ENCODE measurements at regions not wholly inside any gene's neighbourhood (a gene's known extent, or its start where the extent isn't known, plus 50 kb on each side); places are given as distances from the start of the nearest gene placed in this dataset.

DNA sequence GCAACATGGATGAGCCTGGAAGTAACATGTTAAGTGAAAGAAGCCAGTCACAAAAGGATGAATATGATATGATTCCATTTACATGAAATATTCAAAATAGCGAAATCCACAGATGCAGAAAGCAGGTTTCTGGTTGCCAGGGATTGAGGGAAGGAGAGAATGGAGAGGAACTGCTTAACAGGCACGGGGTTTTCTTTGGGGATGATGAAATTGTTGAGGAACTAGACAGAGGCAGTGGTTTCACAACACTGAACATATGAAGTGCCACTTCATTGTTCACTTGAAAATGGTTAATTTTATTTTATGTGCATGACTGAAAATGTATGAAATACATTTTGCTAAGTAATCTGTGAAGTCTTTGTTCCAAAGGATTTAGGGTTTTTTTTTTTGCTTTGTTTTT, 182.5 kb upstream of the TBL1X start:
- H3K4me1 ChIP-seq (ENCODE audit: insufficient read depth, low read length), result no peaks in the 10 kb centered on the region
- no peak for DNase-seq (ENCODE audit: insufficient read length, low spot score, missing footprints)
- H2AFZ ChIP-seq (ENCODE audit: low read length), result no peak overlapping the region
- no peaks in the 10 kb centered on the region for H3K36me3 ChIP-seq (ENCODE audit: insufficient read depth, low read length)
- H4K20me1 ChIP-seq (ENCODE audit: insufficient read depth, low read length), result no peaks in the 10 kb centered on the region
- no peak for TF ChIP-seq CTCF (IDR thresholded peaks at IDR 0.05; ENCODE audit: extremely low read depth, low read depth, low read length)
- no peak overlapping the region for H3K4me2 ChIP-seq (ENCODE audit: insufficient read depth, low read length)
- no peaks in the 10 kb centered on the region for H3K27me3 ChIP-seq (ENCODE audit: insufficient read depth, low read length)
- no peaks in the 10 kb centered on the region for H3K79me2 ChIP-seq (ENCODE audit: insufficient read depth, low read length)
- no peak overlapping the region for H3K27ac ChIP-seq (ENCODE audit: low read depth, low read length)
- no peaks in the 10 kb centered on the region for H3K9me3 ChIP-seq (ENCODE audit: low read depth, low read length)
- H3K4me3 ChIP-seq (ENCODE audit: insufficient read depth, low read length), result no peak overlapping the region

DNA sequence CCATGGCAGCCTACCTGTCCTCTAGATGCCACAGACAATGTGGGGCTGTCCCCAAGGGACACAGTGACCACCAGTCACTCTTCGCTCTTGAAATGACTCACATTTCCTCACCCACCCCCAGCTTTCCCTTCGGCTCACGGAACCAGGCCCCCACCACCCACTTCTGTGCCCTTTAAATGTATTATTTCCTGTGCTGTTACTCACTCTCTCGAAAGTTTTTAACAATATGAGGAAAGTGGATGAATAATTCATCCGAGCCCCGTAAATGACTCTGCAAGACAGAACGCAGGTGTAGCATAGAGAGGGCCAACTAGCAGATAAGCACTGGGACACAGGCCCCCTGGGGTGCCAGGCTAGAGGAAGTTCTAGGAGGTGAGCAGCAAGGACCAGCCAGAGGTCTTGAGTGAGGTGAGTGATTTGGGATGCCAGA, 179.5 kb upstream of the TBL1X start:
- H3K79me2 ChIP-seq (ENCODE audit: insufficient read depth, low read length), result no peaks in the 10 kb centered on the region
- no peak overlapping the region for H3K4me3 ChIP-seq (ENCODE audit: insufficient read depth, low read length)
- H3K36me3 ChIP-seq (ENCODE audit: insufficient read depth, low read length), result no peaks in the 10 kb centered on the region
- TF ChIP-seq CTCF (IDR thresholded peaks at IDR 0.05; ENCODE audit: extremely low read depth, low read depth, low read length), result no peak
- no peaks in the 10 kb centered on the region for H3K27me3 ChIP-seq (ENCODE audit: insufficient read depth, low read length)
- H3K4me1 ChIP-seq (ENCODE audit: insufficient read depth, low read length), result no peaks in the 10 kb centered on the region
- H4K20me1 ChIP-seq (ENCODE audit: insufficient read depth, low read length), result no peaks in the 10 kb centered on the region
- H3K9me3 ChIP-seq (ENCODE audit: low read depth, low read length), result no peaks in the 10 kb centered on the region
- no peak overlapping the region for H3K4me2 ChIP-seq (ENCODE audit: insufficient read depth, low read length)
- no peak for DNase-seq (ENCODE audit: insufficient read length, low spot score, missing footprints)
- H3K27ac ChIP-seq (ENCODE audit: low read depth, low read length), result no peak overlapping the region
- no peak overlapping the region for H2AFZ ChIP-seq (ENCODE audit: low read length)

DNA sequence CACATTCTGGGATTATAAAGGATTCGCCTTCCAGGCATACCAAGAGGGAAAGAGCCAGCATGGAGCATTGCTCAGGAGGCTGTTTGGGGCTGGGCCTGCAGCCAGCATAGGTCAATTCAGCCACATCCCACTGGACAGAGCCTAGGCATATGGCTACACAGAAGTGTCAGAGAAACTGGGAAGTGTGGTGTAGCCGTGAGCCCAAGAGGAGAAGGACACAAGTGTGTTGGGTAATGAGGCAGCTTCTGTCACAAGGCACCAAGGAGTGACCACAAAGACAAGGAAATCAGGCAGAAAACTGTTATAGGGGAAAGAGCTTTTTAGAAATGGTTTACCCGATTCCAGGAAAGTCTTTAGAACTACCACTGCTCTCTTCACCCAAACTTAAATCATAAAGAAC, 178.6 kb upstream of the TBL1X start:
- no peak for DNase-seq (ENCODE audit: insufficient read length, low spot score, missing footprints)
- H3K4me2 ChIP-seq (ENCODE audit: insufficient read depth, low read length), result no peak overlapping the region
- no peaks in the 10 kb centered on the region for H3K9me3 ChIP-seq (ENCODE audit: low read depth, low read length)

DNA sequence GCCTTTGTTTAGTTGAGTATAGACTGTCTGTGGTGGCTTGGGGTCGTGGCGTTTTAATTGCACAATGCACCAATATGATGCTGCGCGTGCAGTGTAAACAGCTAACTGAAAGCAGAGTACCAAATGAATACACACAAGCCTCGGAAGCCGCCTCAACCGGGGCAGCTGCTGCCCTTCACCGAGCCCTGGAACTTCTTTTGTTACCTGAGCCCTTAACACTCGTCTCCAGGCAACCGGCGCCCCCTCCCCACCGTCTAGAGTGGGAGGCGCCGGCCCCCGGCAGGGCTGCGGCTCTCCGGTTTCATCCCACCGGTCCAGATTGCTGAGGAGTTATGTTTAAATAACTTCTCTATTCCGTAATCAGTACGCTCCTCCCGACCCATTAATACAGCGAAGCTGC, 173.2 kb upstream of the TBL1X start:
- no peak for TF ChIP-seq CTCF (IDR thresholded peaks at IDR 0.05; ENCODE audit: extremely low read depth, low read depth, low read length)
- Histone ChIP-seq H3K27me3 (ENCODE audit: insufficient read depth, low read length) (no peaks in the 10 kb centered on the region), H3K36me3 (ENCODE audit: insufficient read depth, low read length) (no peaks in the 10 kb centered on the region), H3K27ac (ENCODE audit: low read depth, low read length) (no peak overlapping the region), H4K20me1 (ENCODE audit: insufficient read depth, low read length) (no peaks in the 10 kb centered on the region), H3K4me1 (ENCODE audit: insufficient read depth, low read length) (no peaks in the 10 kb centered on the region), H3K4me3 (ENCODE audit: insufficient read depth, low read length) (no peak overlapping the region), H2AFZ (ENCODE audit: low read length) (no peak overlapping the region), H3K79me2 (ENCODE audit: insufficient read depth, low read length) (no peaks in the 10 kb centered on the region), H3K9me3 (ENCODE audit: low read depth, low read length) (no peaks in the 10 kb centered on the region), H3K4me2 (ENCODE audit: insufficient read depth, low read length) (no peak overlapping the region)
- no peak for DNase-seq (ENCODE audit: insufficient read length, low spot score, missing footprints)

More for the DNA sequence above, 178.6 kb upstream of the TBL1X start:
- Histone ChIP-seq H3K4me3 (ENCODE audit: insufficient read depth, low read length) (no peak overlapping the region), H3K4me1 (ENCODE audit: insufficient read depth, low read length) (no peaks in the 10 kb centered on the region), H2AFZ (ENCODE audit: low read length) (no peak overlapping the region), H3K27ac (ENCODE audit: low read depth, low read length) (no peak overlapping the region), H4K20me1 (ENCODE audit: insufficient read depth, low read length) (no peaks in the 10 kb centered on the region), H3K27me3 (ENCODE audit: insufficient read depth, low read length) (no peaks in the 10 kb centered on the region), H3K79me2 (ENCODE audit: insufficient read depth, low read length) (no peaks in the 10 kb centered on the region), H3K36me3 (ENCODE audit: insufficient read depth, low read length) (no peaks in the 10 kb centered on the region)
- TF ChIP-seq CTCF (IDR thresholded peaks at IDR 0.05; ENCODE audit: extremely low read depth, low read depth, low read length), result no peak
